NCI-H446 (cell line): ENCODE measurements at regions not wholly inside any gene's neighbourhood (a gene's known extent, or its start where the extent isn't known, plus 50 kb on each side); places are given as distances from the start of the nearest gene placed in this dataset.

Source experiments
- DNase-seq, 2 experiments: peaks; one replicate each; lab custom pipeline; 2025; lab: John Stamatoyannopoulos, UW

GRCh38 chr1:193565971-193566577 is 379.7 kb upstream of the B3GALT2 start:
- DNase-seq, result no peak

GRCh38 chr1:193562121-193562520 is 375.7 kb upstream of the B3GALT2 start:
- DNase-seq, result no peak

- DNase-seq, result peak in 1 of 2 experiments; percentile 55
Measured at GRCh38 chr1:193558491-193559028, 372.1 kb upstream of the B3GALT2 start.

GRCh38 chr1:193555662-193556441 is 369.4 kb upstream of the B3GALT2 start:
- no peak for DNase-seq

- DNase-seq, result no peak
Measured at GRCh38 chr1:193553564-193553963, 367.2 kb upstream of the B3GALT2 start.

GRCh38 chr1:193552274-193552673 is 365.9 kb upstream of the B3GALT2 start:
- no peak for DNase-seq

GRCh38 chr1:193549081-193549480 is 362.7 kb upstream of the B3GALT2 start:
- no peak for DNase-seq

- peak in 1 of 2 experiments; percentile 34 for DNase-seq
Measured at GRCh38 chr1:193545171-193545570, 358.8 kb upstream of the B3GALT2 start.

GRCh38 chr1:193543259-193543658 is 356.8 kb upstream of the B3GALT2 start:
- DNase-seq, result no peak

GRCh38 chr1:193542690-193543089 is 356.3 kb upstream of the B3GALT2 start:
- DNase-seq, result no peak

- DNase-seq, result no peak
Measured at GRCh38 chr1:193540511-193540910, 354.1 kb upstream of the B3GALT2 start.

GRCh38 chr1:193539731-193540459 is 353.5 kb upstream of the B3GALT2 start:
- DNase-seq, result no peak

GRCh38 chr1:193538680-193539079 is 352.3 kb upstream of the B3GALT2 start:
- DNase-seq, result no peak

GRCh38 chr1:193538003-193538354 is 351.6 kb upstream of the B3GALT2 start:
- DNase-seq, result no peak

- no peak for DNase-seq
Measured at GRCh38 chr1:193537266-193538002, 351.0 kb upstream of the B3GALT2 start.

GRCh38 chr1:193533853-193534252 is 347.4 kb upstream of the B3GALT2 start:
- DNase-seq, result peak; percentile 82 to 95

GRCh38 chr1:193525917-193526710 is 339.7 kb upstream of the B3GALT2 start:
- DNase-seq, result no peak

GRCh38 chr1:193525411-193525810 is 339.0 kb upstream of the B3GALT2 start:
- DNase-seq, result no peak

- DNase-seq, result no peak
Measured at GRCh38 chr1:193524616-193525015, 338.2 kb upstream of the B3GALT2 start.

- DNase-seq, result no peak
Measured at GRCh38 chr1:193524021-193524420, 337.6 kb upstream of the B3GALT2 start.

- DNase-seq, result peak in 1 of 2 experiments; percentile 66
Measured at GRCh38 chr1:193520472-193520871, 334.1 kb upstream of the B3GALT2 start.
